HepG2 (cell line): ENCODE measurements at regions not wholly inside any gene's neighbourhood (a gene's known extent, or its start where the extent isn't known, plus 50 kb on each side); places are given as distances from the start of the nearest gene placed in this dataset.

Experiments used
- ATAC-seq: fragments of 200-7000 bp; cut with Tn5 transposase; 3 replicates; pipeline ENCODE4 v1.9.1; 2020; ENCODE audit warnings: mild to moderate bottlenecking, moderate library complexity
- BruUV-seq: library from RNA; stranded (reverse); fragments of 400-500 nt; replicated peaks from 2 replicates; lab custom pipeline; 2021; lab: Mats Ljungman, UMichigan
- CTCF ChIA-PET: fragments of 300-600 bp; formaldehyde crosslinking; extraction: SDS; loops from one replicate; lab custom pipeline; 2021; ENCODE audit warnings: low total read pairs, inconsistent platforms, low intra/inter-chr PET ratio; lab: Yijun Ruan, JAX
- POLR2A ChIA-PET: fragments of 350-600 bp; sonication (Branson Sonifier 250); formaldehyde crosslinking; loops from one replicate; lab custom pipeline; 2020; ENCODE audit warnings: antibody characterized with exemption, inconsistent platforms; lab: Yijun Ruan, JAX
- DNase-seq: peaks from one replicate; pipeline ENCODE4 v3.0.0-alpha.2; 2015; ENCODE audit warnings: low spot score
- FAIRE-seq: peaks from 3 replicates; lab custom pipeline; 2011; peaks lifted over from hg19 to GRCh38; lab: Jason Lieb, UNC
- H2AFZ ChIP-seq: one replicate; pipeline ENCODE4 v1.6.1; 2011; ENCODE audit warnings: low read length, inconsistent platforms
- H3K27ac ChIP-seq: fragments of 300-600 bp; 3 replicates; pipeline ENCODE4 v1.8.0; 2011; ENCODE audit warnings: mixed run types, mild to moderate bottlenecking, mixed read lengths, low read length, inconsistent platforms; ENCODE audit not compliant: insufficient read depth; ENCODE audit errors: extremely low read length
- H3K27me3 ChIP-seq, 2 experiments: fragments of 200-600 bp in 1 of 2; 2 replicates in 1 of 2; 3 replicates in 1 of 2; pipeline versions ENCODE4 v1.6.0 to v1.8.0; 2011; ENCODE audit warnings: low read length in 2 of 2, mild to moderate bottlenecking in 2 of 2, moderate library complexity in 2 of 2, inconsistent platforms in 1 of 2; ENCODE audit not compliant: insufficient read depth in 2 of 2, control insufficient read depth in 1 of 2
- H3K36me3 ChIP-seq, 2 experiments: fragments of 200-600 bp in 1 of 2; replicated peaks in 1 of 2; 2 replicates in 1 of 2; 3 replicates in 1 of 2; pipeline versions ENCODE4 v1.5.1 to v1.8.0; 2011; ENCODE audit warnings: low read length in 2 of 2, inconsistent platforms in 1 of 2; ENCODE audit not compliant: insufficient read depth in 2 of 2, control insufficient read depth in 1 of 2
- H3K4me1 ChIP-seq: 2 replicates; pipeline ENCODE4 v1.5.1; 2012; ENCODE audit warnings: low read length, inconsistent platforms; ENCODE audit not compliant: insufficient read depth
- H3K4me2 ChIP-seq: 2 replicates; pipeline ENCODE4 v1.6.0; 2011; ENCODE audit warnings: low read depth, low read length, inconsistent platforms
- H3K4me3 ChIP-seq, 3 experiments: fragments of 200-600 bp in 1 of 3; sonication (generic), shearing (Covaris generic) in 1 of 3; replicated peaks in 1 of 3; 2 replicates each; pipeline ENCODE4 v1.5.1; 2011 to 2016; ENCODE audit warnings: low read length in 3 of 3, inconsistent platforms in 2 of 3, low read depth in 2 of 3, mild to moderate bottlenecking in 2 of 3, control low read depth in 1 of 3, mixed read lengths in 1 of 3; ENCODE audit not compliant: insufficient read depth in 1 of 3
- H3K79me2 ChIP-seq: one replicate; pipeline ENCODE4 v1.6.1; 2011; ENCODE audit warnings: low read length, inconsistent platforms; ENCODE audit not compliant: insufficient read depth
- H3K9ac ChIP-seq: 2 replicates; pipeline ENCODE4 v1.6.0; 2011; ENCODE audit warnings: mild to moderate bottlenecking, low read depth, low read length, inconsistent platforms; ENCODE audit not compliant: insufficient read depth
- H3K9me3 ChIP-seq: 2 replicates; pipeline ENCODE4 v1.5.1; 2012; ENCODE audit warnings: mild to moderate bottlenecking, low read length
- H4K20me1 ChIP-seq: 2 replicates; pipeline ENCODE4 v1.6.0; 2011; ENCODE audit warnings: inconsistent platforms, mild to moderate bottlenecking, low read length, moderate library complexity; ENCODE audit not compliant: insufficient read depth
- BRF2 ChIP-seq: sonication (generic); formaldehyde crosslinking; IDR thresholded peaks from 2 replicates; pipeline ENCODE4 v1.8.1; 2022; ENCODE audit warnings: mild to moderate bottlenecking, missing genetic modification reagents
- DBP ChIP-seq: sonication (generic); formaldehyde crosslinking; IDR thresholded peaks from 2 replicates; pipeline ENCODE4 v1.4.0; 2020; ENCODE audit warnings: missing genetic modification reagents; ENCODE audit errors: not compliant biosample characterization
- HOXA7 ChIP-seq: sonication (generic); formaldehyde crosslinking; IDR thresholded peaks from 2 replicates; pipeline ENCODE4 v1.8.1; 2022; ENCODE audit warnings: mild to moderate bottlenecking, missing genetic modification reagents, moderate library complexity
- IRF2 ChIP-seq: IDR thresholded peaks from 2 replicates; pipeline ENCODE4 v1.6.1; 2018; ENCODE audit warnings: missing genetic modification reagents, missing compliant biosample characterization
- RBM39 ChIP-seq: fragments of 200-400 bp; formaldehyde crosslinking; IDR thresholded peaks from one replicate; pipeline ENCODE4 v1.6.1; 2018; ENCODE audit warnings: antibody characterized with exemption, mild to moderate bottlenecking, low read depth, low read length; ENCODE audit not compliant: poor library complexity, severe bottlenecking
- SMARCC2 ChIP-seq: fragments of 450-650 bp; IDR thresholded peaks from 2 replicates; pipeline ENCODE4 v1.6.1; 2017; ENCODE audit warnings: antibody characterized with exemption, mild to moderate bottlenecking
- ZNF230 ChIP-seq: sonication (generic); formaldehyde crosslinking; IDR thresholded peaks from 2 replicates; pipeline ENCODE4 v1.4.0; 2020; ENCODE audit warnings: mild to moderate bottlenecking, missing genetic modification reagents
- ZNF607 ChIP-seq: sonication (generic); formaldehyde crosslinking; IDR thresholded peaks from 2 replicates; pipeline ENCODE4 v1.5.1; 2020; ENCODE audit warnings: missing genetic modification reagents, mild to moderate bottlenecking, borderline replicate concordance
- ZNF773 ChIP-seq: sonication (generic); formaldehyde crosslinking; IDR thresholded peaks from 2 replicates; pipeline ENCODE4 v1.4.0; 2020; ENCODE audit warnings: missing genetic modification reagents, borderline replicate concordance
- ZNF782 ChIP-seq: sonication (generic); formaldehyde crosslinking; IDR thresholded peaks from 2 replicates; pipeline ENCODE4 v1.4.0; 2020; ENCODE audit warnings: missing genetic modification reagents, mild to moderate bottlenecking, borderline replicate concordance
- ZNF850 ChIP-seq: sonication (generic); formaldehyde crosslinking; conservative IDR thresholded peaks from 2 replicates; pipeline ENCODE4 v1.9.0; 2021; ENCODE audit warnings: mild to moderate bottlenecking, missing genetic modification reagents
- WGBS: methylation state at CpG from one replicate; pipeline ENCODE4 v1.1.6; 2017; ENCODE audit warnings: low lambda C conversion rate; 5-methylcytosine and 5-hydroxymethylcytosine counted together
- in situ Hi-C: cut with HindIII; loops from 2 replicates; pipeline ENCODE4 v1.10.0; 2017; ENCODE audit warnings: low pct_unique_long_range_greater_than_20kb; ENCODE audit not compliant: extremely low pct_ligation_motif_present
- intact Hi-C: fragments of 100-400 bp; cut with micrococcal nuclease; formaldehyde crosslinking; loops from one replicate; pipeline ENCODE4 v1.10.0; 2022; ENCODE audit not compliant: unreplicated experiment

- Histone ChIP-seq H3K36me3 (no peaks in the 10 kb centered on the region), H3K4me1 (peaks cover 12% of the 10 kb centered on the region; the same call in 1 of the 2 replicates), H3K79me2 (no peaks in the 10 kb centered on the region), H3K9me3 (no peaks in the 10 kb centered on the region), H3K9ac (no peak overlapping the region), H2AFZ (no peak overlapping the region), H3K27me3 (0 out of 5 replicates have a peak, but pooled peaks cover 0 to 2% of the 10 kb centered on the region in 2 experiments), H4K20me1 (no peaks in the 10 kb centered on the region), H3K4me2 (no peak overlapping the region), H3K27ac (no peak overlapping the region)
- BruUV-seq = no TSS peak
- ChIA-PET POLR2A (no interaction called here), CTCF (no interaction called here)
- no peak for DNase-seq
- in situ Hi-C loops = no loop called here
- WGBS = 7% methylated on average over 1 of the region's 1 CpG
- TF ChIP-seq DBP (CRISPR knock-in tag) (no peak), HOXA7 (CRISPR knock-in tag) (no peak)
- TF ChIP-seq, all 625 proteins: peak for 0
- no peak for FAIRE-seq
- intact Hi-C loops = no loop called here
- ATAC-seq = no peak
- H3K4me3 ChIP-seq = no peak overlapping the region
Measured at GRCh38 chr14:94831085-94831484, 61.2 kb upstream of the GSC start.

GRCh38 chr14:94827711-94828447 is 58.0 kb upstream of the GSC start:
- intact Hi-C loops = no loop called here
- ATAC-seq (no peak), FAIRE-seq (no peak), DNase-seq (no peak)
- WGBS = 32% methylated on average over 7 of the region's 7 CpGs
- Histone ChIP-seq H3K9me3 (no peaks in the 10 kb centered on the region), H3K79me2 (no peaks in the 10 kb centered on the region), H3K4me2 (no peak overlapping the region), H3K4me1 (peaks cover 27% of the 10 kb centered on the region), H3K9ac (no peak overlapping the region), H3K27ac (no peak overlapping the region), H3K36me3 (no peaks in the 10 kb centered on the region), H2AFZ (no peak overlapping the region), H3K27me3 (0 out of 5 replicates have a peak, but pooled peaks cover 0 to 2% of the 10 kb centered on the region in 2 experiments), H3K4me3 (no peak overlapping the region), H4K20me1 (no peaks in the 10 kb centered on the region)
- TF ChIP-seq ZNF230 (CRISPR knock-in tag) = no peak
- TF ChIP-seq SMARCC2 = no peak
- no peak for TF ChIP-seq ZNF607 (CRISPR knock-in tag)
- no peak for TF ChIP-seq ZNF773
- no peak for TF ChIP-seq RBM39
- TF ChIP-seq ZNF850 (CRISPR knock-in tag) = no peak
- TF ChIP-seq ZNF782 (CRISPR knock-in tag) = no peak
- no peak for TF ChIP-seq BRF2
- no peak for TF ChIP-seq IRF2 (CRISPR knock-in tag)
- in situ Hi-C loops = no loop called here
- ChIA-PET POLR2A (no interaction called here), CTCF (no interaction called here)
- BruUV-seq = no TSS peak
